Epithelial cell of proximal tubule (primary cell): ENCODE measurements at regions not wholly inside any gene's neighbourhood (a gene's known extent, or its start where the extent isn't known, plus 50 kb on each side); places are given as distances from the start of the nearest gene placed in this dataset.

Experiments used
- DNase-seq: peaks from one replicate; pipeline ENCODE4 v3.0.0-alpha.2; 2011; ENCODE audit warnings: low read depth
- H3K4me3 ChIP-seq: 2 replicates; pipeline ENCODE4 v1.5.1; 2011; ENCODE audit warnings: low read depth, mild to moderate bottlenecking, low read length
- CTCF ChIP-seq: conservative IDR thresholded peaks from 2 replicates; pipeline ENCODE4 v1.5.1; 2012; ENCODE audit warnings: low read depth, mild to moderate bottlenecking, low read length

GRCh38 chr3:18481946-18482548 lies 56.9 kb upstream of the SATB1 start:
- TF ChIP-seq CTCF, result no peak
- no peak overlapping the region for H3K4me3 ChIP-seq

GRCh38 chr3:18477620-18478019 lies 52.5 kb upstream of the SATB1 start:
- no peak for TF ChIP-seq CTCF
- H3K4me3 ChIP-seq, result no peak overlapping the region
- DNase-seq, result no peak

More at GRCh38 chr3:18481946-18482548, 56.9 kb upstream of the SATB1 start:
- no peak for DNase-seq
